ENCODE measurements at regions not wholly inside any gene's neighbourhood (a gene's known extent, or its start where the extent isn't known, plus 50 kb on each side); places are given as distances from the start of the nearest gene placed in this dataset.
"Not testable (repeated sequence)": the region's sequence is repeated elsewhere in the genome, so short reads cannot be mapped to it uniquely, and the experiment has no call there.

DNA sequence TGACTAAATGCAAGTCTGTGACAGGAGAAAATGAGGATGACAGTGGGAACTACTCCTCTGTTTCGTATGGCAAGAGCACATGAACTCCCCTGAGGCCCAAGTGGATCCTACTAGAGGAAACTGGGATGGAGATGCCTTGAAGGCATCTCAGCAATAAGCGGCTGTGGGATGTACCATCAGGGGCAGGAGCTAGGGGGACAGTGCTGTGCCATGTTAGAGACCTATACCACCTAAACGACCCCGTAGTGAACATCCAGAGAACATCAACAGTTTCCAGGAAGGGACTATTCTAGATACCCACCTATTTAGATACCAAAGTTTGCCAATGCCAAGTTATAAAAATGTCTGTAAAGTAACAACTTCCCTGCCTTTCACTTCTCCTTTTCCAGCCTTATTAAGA is 860.8 kb upstream of the ACVR2A start:
- Mint-ChIP-seq H3K27me3 (no peaks in the 10 kb centered on the region), H3K4me3 (no peak overlapping the region), H3K9me3 (no peaks in the 10 kb centered on the region), H3K4me1 (no peaks in the 10 kb centered on the region), H3K27ac (no peak overlapping the region), H3K36me3 (ENCODE audit: low read depth) (no peaks in the 10 kb centered on the region)
- DNase-seq = no peak
- intact Hi-C loops (cut with micrococcal nuclease) = no loop called here

DNA sequence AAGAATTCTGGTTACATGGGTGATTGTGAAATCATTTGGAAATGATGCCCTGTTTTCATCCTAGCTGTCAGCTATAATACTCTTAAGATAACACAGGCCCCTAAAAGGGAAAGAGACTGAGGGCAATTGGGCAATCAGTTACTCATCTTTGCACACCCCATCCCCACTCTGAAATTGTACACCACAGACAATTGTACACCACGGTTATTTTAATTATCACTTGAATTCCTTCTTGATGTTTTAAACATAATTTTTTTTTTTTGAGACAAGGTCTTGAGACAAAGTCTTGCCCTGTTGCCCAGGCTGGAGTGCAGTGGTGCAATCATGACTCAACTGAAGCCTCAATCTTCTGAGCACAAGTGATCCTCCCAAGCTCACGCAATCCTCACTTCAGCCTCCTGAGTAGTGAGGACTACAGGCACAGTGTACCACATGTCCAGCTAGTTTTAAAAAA is 862.4 kb upstream of the ACVR2A start:
- Mint-ChIP-seq H3K9me3 (no peaks in the 10 kb centered on the region), H3K27ac (no peak overlapping the region), H3K4me3 (no peak overlapping the region), H3K27me3 (no peaks in the 10 kb centered on the region), H3K36me3 (ENCODE audit: low read depth) (no peaks in the 10 kb centered on the region), H3K4me1 (no peaks in the 10 kb centered on the region)
- intact Hi-C loops (cut with micrococcal nuclease) = no loop called here
- no peak for DNase-seq

DNA sequence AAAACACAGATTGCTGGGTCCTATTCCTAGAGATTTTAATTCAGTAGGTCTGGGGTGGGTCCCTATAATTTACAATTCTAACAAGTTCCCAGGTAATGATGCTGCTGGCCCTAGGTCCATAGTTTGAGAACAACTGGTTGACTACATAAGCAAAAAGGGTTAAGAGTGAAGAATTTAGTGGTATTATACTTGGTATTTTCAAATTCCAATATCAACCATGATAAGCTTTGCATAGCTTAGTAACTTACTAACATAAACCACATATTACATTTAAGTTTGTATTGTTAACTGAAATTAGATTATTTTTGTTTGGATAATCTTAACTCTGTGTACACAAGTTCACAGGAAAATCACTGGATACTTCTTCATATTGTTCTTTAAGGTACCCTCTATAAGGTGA is 862.9 kb upstream of the ACVR2A start:
- intact Hi-C loops (cut with micrococcal nuclease) = no loop called here
- DNase-seq = no peak
- Mint-ChIP-seq H3K4me3 (no peak overlapping the region), H3K27me3 (no peaks in the 10 kb centered on the region), H3K27ac (no peak overlapping the region), H3K9me3 (no peaks in the 10 kb centered on the region), H3K4me1 (no peaks in the 10 kb centered on the region), H3K36me3 (ENCODE audit: low read depth) (no peaks in the 10 kb centered on the region)

DNA sequence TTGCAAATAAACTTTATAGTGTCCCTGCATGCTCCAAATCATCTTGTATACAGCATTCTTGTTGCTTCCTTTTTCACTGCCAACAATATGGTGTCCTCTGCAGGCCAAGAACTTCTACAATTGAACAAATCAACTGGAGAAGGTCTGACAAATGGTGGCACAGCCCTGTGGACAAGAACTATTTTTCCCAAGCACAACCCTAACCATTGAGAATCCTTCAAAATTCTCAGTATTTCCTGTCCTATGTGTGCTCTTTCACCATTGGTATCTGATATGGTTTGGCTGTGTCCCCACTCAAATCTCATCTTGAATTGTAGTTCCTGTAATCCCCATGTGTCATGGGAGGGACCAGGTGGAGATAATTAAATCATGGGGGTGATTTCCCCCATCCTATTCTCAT is 865.1 kb upstream of the ACVR2A start:
- Mint-ChIP-seq H3K27ac (no peak overlapping the region), H3K27me3 (no peaks in the 10 kb centered on the region)
- intact Hi-C loops (cut with micrococcal nuclease) = no loop called here

DNA sequence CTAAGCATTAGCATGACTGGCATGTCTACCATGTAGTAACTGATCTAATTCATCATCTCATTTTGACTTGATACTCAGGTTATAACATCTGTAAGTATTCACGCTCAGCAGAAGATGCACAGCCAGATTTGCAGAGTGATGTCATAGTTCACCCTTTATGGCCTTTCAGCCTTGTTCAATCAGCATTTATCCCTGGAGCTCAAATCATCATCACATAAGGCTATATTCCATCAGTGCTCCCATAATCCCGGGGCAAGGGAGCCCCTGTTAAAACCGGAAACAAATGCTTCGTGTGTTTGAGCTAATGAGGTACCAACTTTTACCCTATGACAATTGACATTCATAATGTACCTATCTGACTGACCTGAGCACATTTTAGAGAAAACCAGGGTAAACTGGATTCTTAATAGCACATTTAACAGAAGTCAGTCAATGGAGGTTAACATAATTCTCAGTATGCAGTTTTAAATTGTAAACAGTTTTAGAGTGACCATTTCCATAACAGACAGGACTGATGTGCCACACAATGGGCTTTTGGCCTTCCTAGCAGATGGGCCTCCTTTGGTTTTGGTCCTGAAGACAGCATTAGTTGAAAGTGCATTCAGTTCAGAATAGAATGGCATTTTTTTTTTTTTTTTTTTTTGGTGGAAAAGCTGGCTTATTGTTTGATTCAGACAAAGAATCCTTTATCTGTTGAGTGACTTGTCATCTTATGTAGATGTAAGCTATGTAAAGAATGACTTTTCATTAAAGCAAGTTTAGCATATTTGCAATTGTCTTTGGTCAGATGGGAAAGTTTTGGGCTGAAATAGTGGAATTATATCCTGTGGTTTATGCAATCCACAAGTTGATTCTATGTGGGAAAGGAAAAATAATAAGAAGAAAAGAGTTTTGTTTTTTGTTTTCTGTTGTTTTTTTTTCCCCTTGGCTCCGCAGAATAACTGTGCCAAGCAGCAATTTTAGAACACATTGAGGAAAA is 866.0 kb upstream of the ACVR2A start:
- no peak for DNase-seq
- no peaks in the 10 kb centered on the region for H3K27me3 Mint-ChIP-seq

More for the DNA sequence above, 865.1 kb upstream of the ACVR2A start:
- no peaks in the 10 kb centered on the region for H3K36me3 Mint-ChIP-seq (ENCODE audit: low read depth)
- H3K4me1 Mint-ChIP-seq = no peaks in the 10 kb centered on the region
- H3K9me3 Mint-ChIP-seq = no peaks in the 10 kb centered on the region
- DNase-seq = no peak
- no peak overlapping the region for H3K4me3 Mint-ChIP-seq

DNA sequence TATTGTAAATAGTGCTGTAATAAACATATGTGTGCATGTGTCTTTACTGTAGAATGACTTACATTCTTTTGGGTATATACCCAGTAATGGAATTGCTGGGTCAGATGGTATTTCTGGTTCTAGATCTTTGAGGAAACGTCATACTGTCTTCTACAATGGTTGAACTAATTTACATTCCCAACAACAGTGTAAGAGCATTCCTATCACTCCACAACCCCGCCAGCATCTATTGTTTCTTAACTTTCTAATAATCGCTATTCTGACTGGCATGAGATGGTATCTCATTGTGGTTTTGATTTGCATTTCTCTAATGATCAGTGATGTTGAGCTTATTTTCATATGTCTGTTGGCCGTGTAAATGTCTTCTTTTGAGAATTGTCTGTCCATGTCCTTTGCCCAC is 873.8 kb upstream of the ACVR2A start:
- H3K27me3 Mint-ChIP-seq; H3K9me3 Mint-ChIP-seq; intact Hi-C loops (cut with micrococcal nuclease); H3K36me3 Mint-ChIP-seq (ENCODE audit: low read depth); H3K27ac Mint-ChIP-seq; H3K4me3 Mint-ChIP-seq; DNase-seq; H3K4me1 Mint-ChIP-seq: not testable (repeated sequence)

More for the DNA sequence above, 866.0 kb upstream of the ACVR2A start:
- Mint-ChIP-seq H3K4me3 (no peak overlapping the region), H3K36me3 (ENCODE audit: low read depth) (no peaks in the 10 kb centered on the region), H3K4me1 (no peaks in the 10 kb centered on the region), H3K27ac (no peak overlapping the region), H3K9me3 (no peaks in the 10 kb centered on the region)
- intact Hi-C loops (cut with micrococcal nuclease) = no loop called here

DNA sequence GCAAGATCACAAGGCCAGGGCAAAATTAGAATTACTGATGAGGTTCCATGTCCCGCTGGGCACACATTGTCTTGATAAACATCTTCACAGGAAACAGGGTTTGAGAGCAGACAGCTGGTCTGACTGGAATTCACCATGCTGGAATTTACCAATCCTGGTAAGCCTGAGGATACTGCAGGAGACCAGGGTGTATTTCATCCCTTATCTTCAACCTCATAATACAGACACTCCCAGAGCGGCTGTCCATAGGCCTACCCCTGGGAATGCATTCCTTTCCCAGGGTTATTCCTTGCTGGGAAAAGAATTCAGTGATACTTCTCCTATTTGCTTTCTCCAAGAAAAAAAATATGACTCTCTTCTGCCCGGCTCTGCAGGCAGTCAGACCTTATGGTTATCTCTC is 875.1 kb upstream of the ACVR2A start:
- H3K4me3 Mint-ChIP-seq; intact Hi-C loops (cut with micrococcal nuclease); H3K27ac Mint-ChIP-seq; H3K4me1 Mint-ChIP-seq; H3K9me3 Mint-ChIP-seq; H3K36me3 Mint-ChIP-seq (ENCODE audit: low read depth); DNase-seq; H3K27me3 Mint-ChIP-seq: not testable (repeated sequence)

DNA sequence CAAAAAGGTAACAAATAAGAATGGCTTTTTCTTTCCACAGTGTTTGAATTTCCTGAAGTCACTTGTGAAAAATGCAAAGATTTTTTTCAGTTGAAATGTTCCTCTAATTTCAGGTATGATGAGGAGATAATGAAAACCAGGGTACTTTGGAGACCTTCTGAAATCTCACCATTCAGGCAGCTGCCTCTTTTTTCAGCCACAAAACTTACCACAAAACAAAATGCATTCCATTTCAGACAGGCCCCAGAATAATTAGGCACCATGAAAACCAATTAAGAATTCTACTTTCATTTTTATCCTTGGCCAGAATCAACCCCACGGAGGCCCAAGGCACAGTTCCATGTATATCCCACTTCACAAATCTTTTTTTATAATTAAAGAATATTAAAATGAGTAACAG is 880.3 kb upstream of the ACVR2A start:
- DNase-seq = no peak
- Mint-ChIP-seq H3K27ac (no peak overlapping the region), H3K9me3 (no peaks in the 10 kb centered on the region), H3K36me3 (ENCODE audit: low read depth) (no peaks in the 10 kb centered on the region), H3K4me1 (no peaks in the 10 kb centered on the region), H3K4me3 (no peak overlapping the region), H3K27me3 (no peaks in the 10 kb centered on the region)
- intact Hi-C loops (cut with micrococcal nuclease) = no loop called here

DNA sequence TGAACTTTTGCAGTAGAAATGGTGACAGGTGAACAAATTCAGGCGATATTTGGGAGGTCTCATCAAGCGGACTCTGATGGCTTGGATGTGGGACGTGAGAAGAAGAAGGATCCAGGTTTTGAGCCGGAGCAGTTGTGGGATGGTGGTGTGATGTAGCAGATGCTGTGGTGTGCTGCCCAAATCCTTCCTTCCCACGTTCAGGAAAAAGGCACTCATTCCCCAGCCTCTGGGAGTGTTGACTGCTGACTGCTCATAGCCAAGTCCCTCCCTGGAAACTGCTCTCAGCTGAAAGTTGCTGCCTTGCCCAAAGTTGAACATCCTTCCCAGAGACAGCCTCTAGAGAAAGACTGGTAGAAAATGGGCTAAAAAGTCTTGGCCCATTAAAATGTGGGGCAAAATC is 890.3 kb upstream of the ACVR2A start:
- no peaks in the 10 kb centered on the region for H3K27me3 Mint-ChIP-seq
- no peaks in the 10 kb centered on the region for H3K4me1 Mint-ChIP-seq
- intact Hi-C loops (cut with micrococcal nuclease) = no loop called here
- H3K9me3 Mint-ChIP-seq = no peaks in the 10 kb centered on the region
- no peak overlapping the region for H3K27ac Mint-ChIP-seq
- H3K4me3 Mint-ChIP-seq = no peak overlapping the region
- no peaks in the 10 kb centered on the region for H3K36me3 Mint-ChIP-seq (ENCODE audit: low read depth)
- DNase-seq = no peak

DNA sequence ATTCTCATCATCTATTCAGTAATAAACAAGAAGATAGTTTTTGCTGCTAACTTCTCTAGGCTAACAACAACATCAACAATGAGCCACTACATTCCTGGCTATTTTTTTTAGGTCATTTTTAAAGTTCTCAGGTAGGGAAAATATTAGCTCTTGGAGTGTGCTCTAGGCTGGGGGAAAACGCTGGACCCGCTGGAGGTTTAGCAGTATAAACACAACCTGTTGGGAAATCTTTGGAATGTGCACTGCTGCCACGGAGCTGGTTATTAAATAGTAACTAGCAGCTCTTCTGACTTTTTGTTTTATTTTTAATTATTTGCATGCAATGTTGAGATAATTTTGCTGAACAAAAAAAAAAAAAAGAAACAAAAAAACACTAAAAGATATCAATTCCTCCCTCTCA is 892.1 kb upstream of the ACVR2A start:
- intact Hi-C loops (cut with micrococcal nuclease) = no loop called here
- DNase-seq = no peak
- Mint-ChIP-seq H3K4me3 (no peak overlapping the region), H3K27me3 (no peaks in the 10 kb centered on the region), H3K4me1 (no peaks in the 10 kb centered on the region), H3K27ac (no peak overlapping the region), H3K9me3 (no peaks in the 10 kb centered on the region), H3K36me3 (ENCODE audit: low read depth) (no peaks in the 10 kb centered on the region)

DNA sequence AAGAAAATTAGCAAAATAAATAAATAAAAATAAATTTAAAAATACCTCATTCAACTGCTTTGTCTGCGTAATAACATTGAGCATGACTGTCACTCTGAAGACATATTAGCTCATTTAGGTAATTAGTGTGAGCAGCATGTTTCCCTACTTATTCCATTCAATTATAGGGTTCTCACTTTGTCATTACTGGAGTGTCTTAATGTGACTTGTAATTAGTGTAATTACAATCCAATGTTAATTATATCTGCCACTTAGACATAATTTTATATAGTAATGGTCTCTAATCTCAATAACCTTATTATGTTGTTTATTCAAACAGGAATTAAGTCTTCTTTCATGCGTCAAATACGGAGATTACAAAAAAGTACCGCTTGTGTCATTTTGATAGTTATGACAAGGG is 893.9 kb upstream of the ACVR2A start:
- no peak overlapping the region for H3K4me3 Mint-ChIP-seq
- H3K27ac Mint-ChIP-seq = no peak overlapping the region
- no peaks in the 10 kb centered on the region for H3K36me3 Mint-ChIP-seq (ENCODE audit: low read depth)
- no peaks in the 10 kb centered on the region for H3K9me3 Mint-ChIP-seq
- H3K27me3 Mint-ChIP-seq = no peaks in the 10 kb centered on the region
- no peak for DNase-seq
- no peaks in the 10 kb centered on the region for H3K4me1 Mint-ChIP-seq
- intact Hi-C loops (cut with micrococcal nuclease) = no loop called here

DNA sequence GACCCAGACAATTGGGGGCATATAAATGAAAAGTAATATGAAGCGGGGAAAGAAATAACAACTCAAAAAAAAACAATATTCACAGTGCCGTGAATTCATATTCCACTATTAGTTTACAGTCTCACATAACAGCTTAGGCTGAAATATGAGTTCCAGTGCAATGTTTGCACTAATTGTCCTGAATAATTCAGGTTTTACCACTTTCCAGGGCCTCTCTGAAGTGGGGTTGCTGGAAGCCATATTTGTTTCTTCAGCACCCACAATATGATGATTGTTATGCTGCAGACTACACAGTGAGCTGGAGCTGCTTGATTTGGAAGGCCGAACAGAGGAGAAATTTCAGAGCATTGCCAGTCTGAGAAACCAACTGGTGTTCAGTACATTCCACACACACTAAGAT is 894.5 kb upstream of the ACVR2A start:
- H3K9me3 Mint-ChIP-seq = no peaks in the 10 kb centered on the region
- intact Hi-C loops (cut with micrococcal nuclease) = no loop called here
- H3K4me1 Mint-ChIP-seq = no peaks in the 10 kb centered on the region
- no peak overlapping the region for H3K27ac Mint-ChIP-seq
- no peak for DNase-seq
- H3K27me3 Mint-ChIP-seq = no peaks in the 10 kb centered on the region
- no peak overlapping the region for H3K4me3 Mint-ChIP-seq
- no peaks in the 10 kb centered on the region for H3K36me3 Mint-ChIP-seq (ENCODE audit: low read depth)

DNA sequence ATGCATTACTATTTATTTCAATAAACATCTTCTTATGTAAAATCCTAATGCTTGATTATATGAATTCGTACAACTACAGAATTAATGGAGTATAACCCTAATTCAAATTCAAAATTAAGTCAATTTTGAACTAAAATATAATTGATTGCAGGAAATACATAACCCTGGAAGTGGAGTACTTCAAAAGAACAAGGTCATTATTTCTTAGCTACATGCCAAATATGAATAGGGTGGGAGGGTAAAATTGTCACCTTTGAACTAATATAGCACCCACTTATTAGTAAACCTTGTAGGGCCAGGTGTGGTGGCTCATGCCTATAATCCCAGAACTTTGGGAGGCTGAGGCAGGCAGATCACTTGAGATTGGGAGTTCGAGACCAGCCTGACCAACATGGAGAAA is 895.4 kb upstream of the ACVR2A start:
- Mint-ChIP-seq H3K27ac (no peak overlapping the region), H3K9me3 (no peaks in the 10 kb centered on the region), H3K4me3 (no peak overlapping the region), H3K4me1 (no peaks in the 10 kb centered on the region), H3K36me3 (ENCODE audit: low read depth) (no peaks in the 10 kb centered on the region), H3K27me3 (no peaks in the 10 kb centered on the region)
- no peak for DNase-seq
- intact Hi-C loops (cut with micrococcal nuclease) = no loop called here

DNA sequence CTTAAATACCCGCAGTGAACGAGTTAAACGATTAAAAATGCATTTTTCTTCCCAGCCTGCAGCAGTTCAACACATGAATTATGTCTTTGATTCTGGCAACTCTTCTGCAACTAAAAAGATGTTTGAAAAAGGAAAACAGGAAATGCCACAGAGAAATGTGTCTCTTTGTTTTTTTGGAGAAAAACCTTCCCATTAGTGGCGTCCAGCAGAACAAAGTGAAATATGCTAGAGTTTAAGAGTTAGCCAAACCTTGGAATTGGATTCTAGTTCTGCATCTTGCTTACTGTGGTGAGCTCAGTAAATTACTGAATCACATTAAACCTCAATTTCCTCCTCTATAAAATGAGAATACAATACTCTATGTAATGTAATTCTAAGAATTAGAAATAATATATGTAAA is 900.2 kb upstream of the ACVR2A start:
- no peaks in the 10 kb centered on the region for H3K27me3 Mint-ChIP-seq

More for the DNA sequence above, 900.2 kb upstream of the ACVR2A start:
- Mint-ChIP-seq H3K9me3 (no peaks in the 10 kb centered on the region), H3K4me1 (no peaks in the 10 kb centered on the region), H3K36me3 (ENCODE audit: low read depth) (no peaks in the 10 kb centered on the region), H3K4me3 (no peak overlapping the region), H3K27ac (no peak overlapping the region)
- no peak for DNase-seq
- intact Hi-C loops (cut with micrococcal nuclease) = no loop called here
